T-cell (primary cell): ENCODE measurements at regions not wholly inside any gene's neighbourhood (a gene's known extent, or its start where the extent isn't known, plus 50 kb on each side); places are given as distances from the start of the nearest gene placed in this dataset.

Source experiments
- ATAC-seq, 4 experiments: fragments of 200-7000 bp in 3 of 4; fragments of 150-1000 bp in 1 of 4; cut with Tn5 transposase; replicated peaks in 1 of 4; 1 replicate in 3 of 4; 2 replicates in 1 of 4; pipeline ENCODE4 v1.10.0; 2021; ENCODE audit warnings: moderate library complexity in 3 of 4, mild to moderate bottlenecking in 2 of 4, moderate number of reproducible peaks in 1 of 4
- CTCF ChIA-PET, 2 donors: fragments of 300-600 bp; sonication (Branson Sonifier 250); formaldehyde crosslinking; loops; one replicate each; lab custom pipeline; 2022; ENCODE audit warnings: antibody characterized with exemption in 2 of 2; lab: Charles Lee
- POLR2A ChIA-PET, 2 donors: fragments of 300-600 bp; sonication (Branson Sonifier 250); formaldehyde crosslinking; loops; one replicate each; lab custom pipeline; 2022; ENCODE audit warnings: antibody characterized with exemption in 2 of 2; lab: Charles Lee
- DNase-seq, 35 experiments: peaks; one replicate each; pipeline versions ENCODE4 v3.0.0 to v3.0.0-alpha.2; 2013 to 2023
- H3K27ac ChIP-seq: one replicate; pipeline ENCODE4 v1.5.1; 2013; ENCODE audit warnings: low read length
- H3K27me3 ChIP-seq, 2 experiments: replicated peaks in 1 of 2; 1 replicate in 1 of 2; 2 replicates in 1 of 2; pipeline versions ENCODE4 v1.6.1 to v1.7.0; 2013; ENCODE audit warnings: low read length in 1 of 2, mixed read lengths in 1 of 2; ENCODE audit not compliant: control insufficient read depth in 2 of 2, insufficient read depth in 2 of 2; ENCODE audit errors: extremely low read depth in 1 of 2
- H3K36me3 ChIP-seq, 2 donors: 1 replicate in 1 of 2; 2 replicates in 1 of 2; pipeline versions ENCODE4 v1.6.1 to v1.7.0; 2013; ENCODE audit warnings: low read length in 1 of 2; ENCODE audit not compliant: control insufficient read depth in 2 of 2, insufficient read depth in 1 of 2; ENCODE audit errors: extremely low read depth in 1 of 2
- H3K4me1 ChIP-seq, 2 experiments: 1 replicate in 1 of 2; 2 replicates in 1 of 2; pipeline versions ENCODE4 v1.6.1 to v1.7.0; 2013; ENCODE audit warnings: low read length in 2 of 2, mixed read lengths in 1 of 2; ENCODE audit not compliant: insufficient read depth in 2 of 2, control insufficient read depth in 1 of 2; ENCODE audit errors: extremely low read depth in 1 of 2
- H3K4me3 ChIP-seq, 2 donors: 1 replicate in 1 of 2; 2 replicates in 1 of 2; pipeline versions ENCODE4 v1.5.1 to v1.7.0; 2013; ENCODE audit warnings: mild to moderate bottlenecking in 2 of 2, low read length in 1 of 2, moderate library complexity in 1 of 2; ENCODE audit not compliant: control insufficient read depth in 1 of 2; ENCODE audit errors: extremely low read depth in 1 of 2
- H3K9me3 ChIP-seq: 2 replicates; pipeline ENCODE4 v1.7.0; 2013
- H3K27ac Mint-ChIP-seq, 2 donors: one replicate each; pipeline ENCODE4 v1.8.0; 2020 to 2021; ENCODE audit warnings: mild to moderate bottlenecking in 2 of 2, mixed read lengths in 2 of 2
- H3K27me3 Mint-ChIP-seq, 2 donors: one replicate each; pipeline ENCODE4 v1.8.0; 2021 to 2022; ENCODE audit warnings: mixed read lengths in 2 of 2
- H3K36me3 Mint-ChIP-seq: one replicate; pipeline ENCODE4 v1.8.0; 2021; ENCODE audit warnings: mixed read lengths
- H3K4me1 Mint-ChIP-seq, 3 donors: one replicate each; pipeline ENCODE4 v1.8.0; 2020 to 2022; ENCODE audit warnings: mixed read lengths in 3 of 3, mild to moderate bottlenecking in 1 of 3
- H3K4me3 Mint-ChIP-seq, 3 donors: one replicate each; pipeline ENCODE4 v1.8.0; 2020 to 2022; ENCODE audit warnings: mild to moderate bottlenecking in 3 of 3, mixed read lengths in 3 of 3, moderate library complexity in 3 of 3
- H3K9me3 Mint-ChIP-seq, 3 donors: one replicate each; pipeline ENCODE4 v1.8.0; 2020 to 2022; ENCODE audit warnings: mixed read lengths in 3 of 3
- WGBS: methylation state at CpG from one replicate; pipeline ENCODE4 v1.1.5; 2013; ENCODE audit warnings: missing lambda C conversion rate; ENCODE audit not compliant: insufficient coverage; 5-methylcytosine and 5-hydroxymethylcytosine counted together

- Mint-ChIP-seq H3K27ac (no peak overlapping the region), H3K36me3 (no peaks in the 10 kb centered on the region), H3K4me3 (no peak overlapping the region), H3K9me3 (peaks cover 0 to 7% (median 5%) of the 10 kb centered on the region in 3 donors), H3K4me1 (no peaks in the 10 kb centered on the region), H3K27me3 (no peaks in the 10 kb centered on the region)
- POLR2A ChIA-PET = no interaction called here
- ATAC-seq = no peak
- DNase-seq = no peak
- CTCF ChIA-PET = no interaction called here
- no peaks in the 10 kb centered on the region for H3K9me3 ChIP-seq
- H3K4me3 ChIP-seq = no peak overlapping the region
- H3K27ac ChIP-seq = no peak overlapping the region
- no peaks in the 10 kb centered on the region for H3K27me3 ChIP-seq
- H3K4me1 ChIP-seq = no peaks in the 10 kb centered on the region
- WGBS = no CpG with 5 or more reads among the region's 2 CpGs
- H3K36me3 ChIP-seq = no peaks in the 10 kb centered on the region
Measured at GRCh38 chr2:146278881-146279280, 1565.9 kb upstream of the ACVR2A start.

GRCh38 chr2:146271131-146271831 lies 1573.5 kb upstream of the ACVR2A start:
- POLR2A ChIA-PET = no interaction called here

GRCh38 chr2:146270618-146271017 lies 1574.2 kb upstream of the ACVR2A start:
- no peaks in the 10 kb centered on the region for H3K27me3 Mint-ChIP-seq
- POLR2A ChIA-PET = no interaction called here
- H3K9me3 Mint-ChIP-seq = peaks cover 0 to 5% (median 3%) of the 10 kb centered on the region in 3 donors

More at GRCh38 chr2:146271131-146271831, 1573.5 kb upstream of the ACVR2A start:
- no peaks in the 10 kb centered on the region for H3K27me3 Mint-ChIP-seq
- no peaks in the 10 kb centered on the region for H3K4me1 ChIP-seq
- no peak for DNase-seq
- no peak for ATAC-seq
- H3K27ac ChIP-seq = no peak overlapping the region
- CTCF ChIA-PET = no interaction called here
- H3K36me3 ChIP-seq = no peaks in the 10 kb centered on the region
- H3K9me3 ChIP-seq = no peaks in the 10 kb centered on the region
- no peak overlapping the region for H3K27ac Mint-ChIP-seq
- H3K9me3 Mint-ChIP-seq = peaks cover 0 to 7% (median 3%) of the 10 kb centered on the region in 3 donors
- no peaks in the 10 kb centered on the region for H3K27me3 ChIP-seq
- no peaks in the 10 kb centered on the region for H3K4me1 Mint-ChIP-seq
- H3K4me3 Mint-ChIP-seq = no peak overlapping the region
- no peak overlapping the region for H3K4me3 ChIP-seq
- H3K36me3 Mint-ChIP-seq = no peaks in the 10 kb centered on the region

GRCh38 chr2:146267093-146267492 lies 1577.7 kb upstream of the ACVR2A start:
- Histone ChIP-seq H3K36me3 (no peaks in the 10 kb centered on the region), H3K9me3 (no peaks in the 10 kb centered on the region), H3K4me1 (no peaks in the 10 kb centered on the region), H3K4me3 (no peak overlapping the region), H3K27ac (no peak overlapping the region), H3K27me3 (no peaks in the 10 kb centered on the region)
- Mint-ChIP-seq H3K27ac (no peak overlapping the region), H3K9me3 (peaks cover 4 to 9% (median 8%) of the 10 kb centered on the region in 3 donors), H3K4me1 (no peaks in the 10 kb centered on the region), H3K4me3 (no peak overlapping the region), H3K36me3 (no peaks in the 10 kb centered on the region), H3K27me3 (no peaks in the 10 kb centered on the region)
- no peak for ATAC-seq
- no peak for DNase-seq
- CTCF ChIA-PET = no interaction called here
- POLR2A ChIA-PET = no interaction called here

More at GRCh38 chr2:146270618-146271017, 1574.2 kb upstream of the ACVR2A start:
- no peaks in the 10 kb centered on the region for H3K36me3 Mint-ChIP-seq
- ATAC-seq (no peak), DNase-seq (no peak)
- CTCF ChIA-PET = no interaction called here
- H3K4me3 Mint-ChIP-seq = no peak overlapping the region
- Histone ChIP-seq H3K4me1 (no peaks in the 10 kb centered on the region), H3K27ac (no peak overlapping the region), H3K27me3 (no peaks in the 10 kb centered on the region), H3K4me3 (no peak overlapping the region), H3K36me3 (no peaks in the 10 kb centered on the region), H3K9me3 (no peaks in the 10 kb centered on the region)
- no peaks in the 10 kb centered on the region for H3K4me1 Mint-ChIP-seq
- no peak overlapping the region for H3K27ac Mint-ChIP-seq

- peaks cover 4 to 9% (median 8%) of the 10 kb centered on the region in 3 donors for H3K9me3 Mint-ChIP-seq
- Histone ChIP-seq H3K27me3 (no peaks in the 10 kb centered on the region), H3K9me3 (no peaks in the 10 kb centered on the region), H3K27ac (no peak overlapping the region), H3K36me3 (no peaks in the 10 kb centered on the region), H3K4me3 (no peak overlapping the region), H3K4me1 (no peaks in the 10 kb centered on the region)
- no peak for ATAC-seq
- CTCF ChIA-PET = no interaction called here
- POLR2A ChIA-PET = no interaction called here
- no peaks in the 10 kb centered on the region for H3K27me3 Mint-ChIP-seq
- H3K27ac Mint-ChIP-seq = no peak overlapping the region
- WGBS = 20% methylated on average over 1 of the region's 6 CpGs
- no peak for DNase-seq
- no peaks in the 10 kb centered on the region for H3K36me3 Mint-ChIP-seq
- H3K4me1 Mint-ChIP-seq = no peaks in the 10 kb centered on the region
- H3K4me3 Mint-ChIP-seq = no peak overlapping the region
Measured at GRCh38 chr2:146265656-146266055, 1579.2 kb upstream of the ACVR2A start.

- DNase-seq (no peak), ATAC-seq (no peak)
- Histone ChIP-seq H3K9me3 (no peaks in the 10 kb centered on the region), H3K36me3 (no peaks in the 10 kb centered on the region), H3K27ac (no peak overlapping the region), H3K4me1 (no peaks in the 10 kb centered on the region), H3K4me3 (no peak overlapping the region), H3K27me3 (no peaks in the 10 kb centered on the region)
- 83% methylated on average over 1 of the region's 4 CpGs for WGBS
- H3K4me1 Mint-ChIP-seq = no peaks in the 10 kb centered on the region
- peaks cover 6 to 13% (median 9%) of the 10 kb centered on the region in 3 donors for H3K9me3 Mint-ChIP-seq
- H3K27me3 Mint-ChIP-seq = no peaks in the 10 kb centered on the region
- CTCF ChIA-PET = interaction anchor here in 1 of 2 donors (0.6 kb wide), 1 partner anchor 100 kb away, joined by 3 read pairs; no protein-coding TSS in a partner anchor
- H3K36me3 Mint-ChIP-seq = no peaks in the 10 kb centered on the region
- H3K27ac Mint-ChIP-seq = no peak overlapping the region
- POLR2A ChIA-PET = no interaction called here
- H3K4me3 Mint-ChIP-seq = no peak overlapping the region
Measured at GRCh38 chr2:146262606-146263005, 1582.2 kb upstream of the ACVR2A start.

GRCh38 chr2:146260551-146260950 lies 1584.3 kb upstream of the ACVR2A start:
- H3K27ac ChIP-seq = no peak overlapping the region
- no peaks in the 10 kb centered on the region for H3K4me1 ChIP-seq
- Mint-ChIP-seq H3K36me3 (no peaks in the 10 kb centered on the region), H3K9me3 (peaks cover 6 to 18% (median 9%) of the 10 kb centered on the region in 3 donors), H3K4me1 (no peaks in the 10 kb centered on the region), H3K27ac (no peak overlapping the region), H3K27me3 (no peaks in the 10 kb centered on the region), H3K4me3 (no peak overlapping the region)
- WGBS = 60% methylated on average over 1 of the region's 5 CpGs
- H3K27me3 ChIP-seq = no peaks in the 10 kb centered on the region
- H3K9me3 ChIP-seq = no peaks in the 10 kb centered on the region
- DNase-seq = no peak
- H3K36me3 ChIP-seq = no peaks in the 10 kb centered on the region
- CTCF ChIA-PET = no interaction called here
- no peak for ATAC-seq
- no peak overlapping the region for H3K4me3 ChIP-seq
- POLR2A ChIA-PET = no interaction called here
